ENCODE measurements at regions not wholly inside any gene's neighbourhood (a gene's known extent, or its start where the extent isn't known, plus 50 kb on each side); places are given as distances from the start of the nearest gene placed in this dataset.

GRCh38 chr10:21061184-21061583 lies 164.1 kb upstream of the NEBL start:
- Histone ChIP-seq H3K4me3 (ENCODE audit: low read length in 2 of 2) (no peak overlapping the region), H3K27ac (ENCODE audit: low read depth in 1 of 2, low read length in 2 of 2) (no peak overlapping the region), H3K4me1 (ENCODE audit: control insufficient read depth in 1 of 2, insufficient read depth in 2 of 2, low read length in 2 of 2) (no peaks in the 10 kb centered on the region), H3K36me3 (ENCODE audit: control insufficient read depth in 1 of 2, insufficient read depth in 2 of 2, low read length in 1 of 2) (no peaks in the 10 kb centered on the region), H3K9me3 (ENCODE audit: control insufficient read depth, low read length) (peaks cover 3% of the 10 kb centered on the region), H3K27me3 (ENCODE audit: control insufficient read depth in 1 of 2, insufficient read depth in 2 of 2, low read length in 1 of 2) (no peaks in the 10 kb centered on the region)
- 95 to 98% methylated on average over 2 of the region's 2 CpGs for WGBS, 2 donors
- intact Hi-C loops (cut with DNase I): no loop called here
- no peak for ATAC-seq (ENCODE audit: low FRiP score)
- DNase-seq: no peak

DNA sequence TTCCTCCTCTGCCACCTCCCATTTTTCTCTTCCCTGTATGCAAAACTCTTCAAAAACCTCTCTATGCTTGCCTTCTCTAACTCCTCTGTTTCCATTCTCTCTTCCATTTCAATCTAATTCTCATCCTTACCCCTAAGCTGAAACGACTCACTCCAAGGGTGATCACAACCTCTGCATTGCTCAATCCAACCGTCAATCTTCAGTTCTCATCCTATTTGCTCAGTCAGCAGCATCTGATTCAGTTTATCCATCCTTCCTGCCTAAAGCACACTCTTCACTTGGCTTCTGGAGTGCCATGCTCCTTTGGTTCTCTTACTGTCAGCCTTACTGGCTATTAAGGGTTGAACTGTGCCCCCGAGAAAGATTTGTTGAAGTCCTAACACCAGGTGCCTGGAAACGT lies 163.5 kb upstream of the NEBL start:
- Histone ChIP-seq H3K27ac (ENCODE audit: low read depth in 1 of 2, low read length in 2 of 2) (no peak overlapping the region), H3K36me3 (ENCODE audit: control insufficient read depth in 1 of 2, insufficient read depth in 2 of 2, low read length in 1 of 2) (no peaks in the 10 kb centered on the region), H3K27me3 (ENCODE audit: control insufficient read depth in 1 of 2, insufficient read depth in 2 of 2, low read length in 1 of 2) (no peaks in the 10 kb centered on the region), H3K4me1 (ENCODE audit: control insufficient read depth in 1 of 2, insufficient read depth in 2 of 2, low read length in 2 of 2) (no peaks in the 10 kb centered on the region), H3K4me3 (ENCODE audit: low read length in 2 of 2) (no peak overlapping the region), H3K9me3 (ENCODE audit: control insufficient read depth, low read length) (peaks cover 3% of the 10 kb centered on the region)
- intact Hi-C loops (cut with DNase I): no loop called here
- ATAC-seq (ENCODE audit: low FRiP score) (no peak), DNase-seq (no peak)
- WGBS, 2 donors: 72 to 81% methylated on average over 4 of the region's 4 CpGs

- intact Hi-C loops (cut with DNase I): no loop called here
- Histone ChIP-seq H3K9me3 (ENCODE audit: control insufficient read depth, low read length) (peaks cover 3% of the 10 kb centered on the region), H3K4me3 (ENCODE audit: low read length in 2 of 2) (no peak overlapping the region), H3K27ac (ENCODE audit: low read depth in 1 of 2, low read length in 2 of 2) (no peak overlapping the region), H3K36me3 (ENCODE audit: control insufficient read depth in 1 of 2, insufficient read depth in 2 of 2, low read length in 1 of 2) (no peaks in the 10 kb centered on the region), H3K27me3 (ENCODE audit: control insufficient read depth in 1 of 2, insufficient read depth in 2 of 2, low read length in 1 of 2) (no peaks in the 10 kb centered on the region), H3K4me1 (ENCODE audit: control insufficient read depth in 1 of 2, insufficient read depth in 2 of 2, low read length in 2 of 2) (no peaks in the 10 kb centered on the region)
- ATAC-seq (ENCODE audit: low FRiP score): no peak
- no peak for DNase-seq
These were observed 160.9 kb upstream of the NEBL start for GRCh38 chr10:21057989-21058388.

DNA sequence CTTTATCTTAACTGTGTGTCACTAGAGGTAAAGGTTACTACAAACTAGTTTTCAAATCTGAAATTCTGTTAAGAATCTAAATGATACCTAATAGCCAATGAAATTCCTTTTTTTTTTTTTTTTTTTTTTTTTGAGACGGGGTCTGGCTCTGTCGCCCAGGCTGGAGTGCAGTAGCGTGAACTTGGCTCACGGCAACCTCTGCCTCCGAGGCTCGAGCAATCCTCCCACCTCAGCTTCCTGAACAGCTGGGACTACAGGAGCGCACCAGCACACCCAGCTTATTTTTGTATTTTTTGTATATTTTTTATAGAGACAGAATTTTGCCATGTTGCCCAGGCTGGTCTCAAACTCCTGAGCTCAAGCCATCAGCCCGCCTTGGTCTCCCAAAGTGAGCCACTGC lies 160.3 kb upstream of the NEBL start:
- H3K36me3 ChIP-seq (ENCODE audit: control insufficient read depth in 1 of 2, insufficient read depth in 2 of 2, low read length in 1 of 2): no peaks in the 10 kb centered on the region
- intact Hi-C loops (cut with DNase I): no loop called here

GRCh38 chr10:21056461-21056860 lies 159.3 kb upstream of the NEBL start:
- ATAC-seq (ENCODE audit: low FRiP score) (no peak), DNase-seq (no peak)
- no peaks in the 10 kb centered on the region for H3K4me1 ChIP-seq (ENCODE audit: control insufficient read depth in 1 of 2, insufficient read depth in 2 of 2, low read length in 2 of 2)
- H3K9me3 ChIP-seq (ENCODE audit: control insufficient read depth, low read length): peaks cover 6% of the 10 kb centered on the region
- H3K4me3 ChIP-seq (ENCODE audit: low read length in 2 of 2): no peak overlapping the region
- no peaks in the 10 kb centered on the region for H3K36me3 ChIP-seq (ENCODE audit: control insufficient read depth in 1 of 2, insufficient read depth in 2 of 2, low read length in 1 of 2)
- 66 to 82% methylated on average over 4 of the region's 4 CpGs for WGBS, 2 donors
- H3K27ac ChIP-seq (ENCODE audit: low read depth in 1 of 2, low read length in 2 of 2): no peak overlapping the region
- intact Hi-C loops (cut with DNase I): no loop called here
- no peaks in the 10 kb centered on the region for H3K27me3 ChIP-seq (ENCODE audit: control insufficient read depth in 1 of 2, insufficient read depth in 2 of 2, low read length in 1 of 2)

More for the DNA sequence above, 160.3 kb upstream of the NEBL start:
- no peak overlapping the region for H3K27ac ChIP-seq (ENCODE audit: low read depth in 1 of 2, low read length in 2 of 2)
- DNase-seq (no peak), ATAC-seq (ENCODE audit: low FRiP score) (no peak)
- WGBS, 2 donors: 80 to 88% methylated on average over 7 of the region's 8 CpGs
- no peaks in the 10 kb centered on the region for H3K4me1 ChIP-seq (ENCODE audit: control insufficient read depth in 1 of 2, insufficient read depth in 2 of 2, low read length in 2 of 2)
- H3K9me3 ChIP-seq (ENCODE audit: control insufficient read depth, low read length): peaks cover 4% of the 10 kb centered on the region
- no peaks in the 10 kb centered on the region for H3K27me3 ChIP-seq (ENCODE audit: control insufficient read depth in 1 of 2, insufficient read depth in 2 of 2, low read length in 1 of 2)
- no peak overlapping the region for H3K4me3 ChIP-seq (ENCODE audit: low read length in 2 of 2)

- no peak overlapping the region for H3K27ac ChIP-seq (ENCODE audit: low read depth in 1 of 2, low read length in 2 of 2)
- no peaks in the 10 kb centered on the region for H3K36me3 ChIP-seq (ENCODE audit: control insufficient read depth in 1 of 2, insufficient read depth in 2 of 2, low read length in 1 of 2)
- DNase-seq: no peak
- 71% methylated on average over 12 of the region's 12 CpGs for WGBS, 2 donors
- ATAC-seq (ENCODE audit: low FRiP score): no peak
- H3K4me1 ChIP-seq (ENCODE audit: control insufficient read depth in 1 of 2, insufficient read depth in 2 of 2, low read length in 2 of 2): no peaks in the 10 kb centered on the region
- H3K9me3 ChIP-seq (ENCODE audit: control insufficient read depth, low read length): peaks cover 6% of the 10 kb centered on the region
- no peak overlapping the region for H3K4me3 ChIP-seq (ENCODE audit: low read length in 2 of 2)
- intact Hi-C loops (cut with DNase I): no loop called here
- H3K27me3 ChIP-seq (ENCODE audit: control insufficient read depth in 1 of 2, insufficient read depth in 2 of 2, low read length in 1 of 2): no peaks in the 10 kb centered on the region
These were observed 158.4 kb upstream of the NEBL start for GRCh38 chr10:21055339-21056135.

DNA sequence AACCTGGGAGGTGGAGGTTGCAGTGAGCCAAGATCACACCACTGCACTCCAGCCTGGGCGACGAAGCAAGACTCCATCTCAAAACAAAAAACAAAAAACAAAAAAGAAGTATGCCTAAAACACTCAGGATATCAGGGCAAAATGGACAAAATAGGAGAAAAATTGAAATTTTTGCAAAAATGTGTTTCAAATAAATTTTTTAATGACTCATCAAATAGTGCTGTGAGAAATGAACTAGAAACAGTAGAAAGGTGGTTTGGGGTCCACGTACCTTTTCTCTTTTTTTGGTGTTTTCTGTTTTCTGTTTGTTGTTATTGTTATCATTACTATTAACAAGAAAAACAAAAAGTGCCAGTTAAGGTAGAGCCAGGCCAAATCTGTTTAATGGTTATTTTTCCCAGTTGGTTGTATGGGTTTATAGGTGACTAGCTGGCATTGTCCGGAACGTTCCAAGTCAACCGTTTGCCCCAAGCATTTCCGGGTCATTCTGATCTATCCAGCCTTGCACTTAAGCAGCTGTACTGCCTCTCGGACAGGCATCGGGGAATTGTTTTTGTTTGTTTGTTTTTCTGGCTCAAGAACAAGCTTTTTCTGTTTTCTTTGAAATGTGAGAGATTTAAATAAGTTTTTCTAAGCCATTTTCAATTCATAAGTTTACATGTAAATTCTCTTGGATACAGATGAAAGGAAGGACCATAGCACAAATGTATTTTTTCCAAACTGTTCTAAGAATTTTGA lies 157.0 kb upstream of the NEBL start:
- peaks cover 5% of the 10 kb centered on the region for H3K9me3 ChIP-seq (ENCODE audit: control insufficient read depth, low read length)
- intact Hi-C loops (cut with DNase I): no loop called here
- no peaks in the 10 kb centered on the region for H3K36me3 ChIP-seq (ENCODE audit: control insufficient read depth in 1 of 2, insufficient read depth in 2 of 2, low read length in 1 of 2)
- no peak overlapping the region for H3K4me3 ChIP-seq (ENCODE audit: low read length in 2 of 2)
- 73 to 81% methylated on average over 9 of the region's 9 CpGs for WGBS, 2 donors
- no peak overlapping the region for H3K27ac ChIP-seq (ENCODE audit: low read depth in 1 of 2, low read length in 2 of 2)
- no peaks in the 10 kb centered on the region for H3K27me3 ChIP-seq (ENCODE audit: control insufficient read depth in 1 of 2, insufficient read depth in 2 of 2, low read length in 1 of 2)
- DNase-seq (no peak), ATAC-seq (ENCODE audit: low FRiP score) (no peak)
- H3K4me1 ChIP-seq (ENCODE audit: control insufficient read depth in 1 of 2, insufficient read depth in 2 of 2, low read length in 2 of 2): no peaks in the 10 kb centered on the region

DNA sequence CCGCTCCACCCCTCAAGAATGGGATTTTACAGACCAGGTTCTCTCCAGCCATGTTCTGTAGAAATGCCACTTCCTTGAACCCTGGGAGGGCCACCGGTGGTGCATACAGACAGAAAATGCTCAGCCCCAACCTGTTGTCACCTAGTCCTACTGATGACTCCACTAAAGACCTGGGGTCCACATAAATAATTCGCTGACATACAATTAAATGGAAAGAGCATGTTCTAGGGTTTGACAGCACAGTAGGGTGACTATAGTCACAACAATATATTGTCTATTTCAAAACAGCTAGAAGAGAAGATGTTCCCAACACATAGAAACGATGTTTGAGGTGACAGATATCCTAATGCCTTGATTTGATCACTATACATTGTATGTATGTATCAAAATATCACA lies 155.6 kb upstream of the NEBL start:
- Histone ChIP-seq H3K36me3 (ENCODE audit: control insufficient read depth in 1 of 2, insufficient read depth in 2 of 2, low read length in 1 of 2) (no peaks in the 10 kb centered on the region), H3K27ac (ENCODE audit: low read depth in 1 of 2, low read length in 2 of 2) (no peak overlapping the region), H3K27me3 (ENCODE audit: control insufficient read depth in 1 of 2, insufficient read depth in 2 of 2, low read length in 1 of 2) (no peaks in the 10 kb centered on the region), H3K4me3 (ENCODE audit: low read length in 2 of 2) (no peak overlapping the region), H3K4me1 (ENCODE audit: control insufficient read depth in 1 of 2, insufficient read depth in 2 of 2, low read length in 2 of 2) (no peaks in the 10 kb centered on the region), H3K9me3 (ENCODE audit: control insufficient read depth, low read length) (peaks cover 3% of the 10 kb centered on the region)
- no peak for DNase-seq
- WGBS, 2 donors: 85 to 89% methylated on average over 4 of the region's 4 CpGs
- no peak for ATAC-seq (ENCODE audit: low FRiP score)
- intact Hi-C loops (cut with DNase I): no loop called here
